ENCODE measurements at regions not wholly inside any gene's neighbourhood (a gene's known extent, or its start where the extent isn't known, plus 50 kb on each side); places are given as distances from the start of the nearest gene placed in this dataset.

- Mint-ChIP-seq H3K9me3 (ENCODE audit: unreplicated experiment) (peaks cover 7% of the 10 kb centered on the region), H3K4me1 (ENCODE audit: low read depth, unreplicated experiment) (no peaks in the 10 kb centered on the region), H3K27me3 (ENCODE audit: low read depth, unreplicated experiment) (no peaks in the 10 kb centered on the region), H3K36me3 (ENCODE audit: low read depth, unreplicated experiment) (no peaks in the 10 kb centered on the region), H3K27ac (ENCODE audit: unreplicated experiment) (no peak overlapping the region), H3K4me3 (ENCODE audit: unreplicated experiment) (no peak overlapping the region)
- H4K20me1 ChIP-seq (ENCODE audit: insufficient read depth, low read length), result no peaks in the 10 kb centered on the region
- no peak overlapping the region for H2AFZ ChIP-seq (ENCODE audit: low read depth, low read length)
- H3K9ac ChIP-seq (ENCODE audit: low read length), result no peak overlapping the region
- no peak overlapping the region for H3K4me3 ChIP-seq (ENCODE audit: insufficient read depth, low read depth, low read length)
- H3K36me3 ChIP-seq (ENCODE audit: insufficient read depth, low read length), result no peaks in the 10 kb centered on the region
- no peak overlapping the region for H3K4me2 ChIP-seq (ENCODE audit: low read length)
- H3K4me1 ChIP-seq (ENCODE audit: insufficient read depth, low read length), result no peaks in the 10 kb centered on the region
- DNase-seq (ENCODE audit: low read depth) (no peak), FAIRE-seq (no peak)
- no peak overlapping the region for H3K27ac ChIP-seq (ENCODE audit: low read depth, low read length)
- no peaks in the 10 kb centered on the region for H3K79me2 ChIP-seq (ENCODE audit: insufficient read depth, low read length)
- H3K27me3 ChIP-seq (ENCODE audit: insufficient read depth, low read length), result no peaks in the 10 kb centered on the region
- TF ChIP-seq CTCF (IDR thresholded peaks at IDR 0.05; ENCODE audit: insufficient read depth, low read depth, low read length), result no peak
- TF ChIP-seq EZH2 (IDR thresholded peaks at IDR 0.05; ENCODE audit: insufficient read depth, low read length), result no peak
- no peaks in the 10 kb centered on the region for H3K9me3 ChIP-seq (ENCODE audit: insufficient read depth, low read depth, low read length)
Observed at GRCh38 chr9:20250791-20251190, 371.5 kb downstream of the MLLT3 start.

- Histone ChIP-seq H3K27me3 (ENCODE audit: insufficient read depth, low read length) (no peaks in the 10 kb centered on the region), H3K9ac (ENCODE audit: low read length) (no peak overlapping the region), H3K4me3 (ENCODE audit: insufficient read depth, low read depth, low read length) (no peak overlapping the region), H4K20me1 (ENCODE audit: insufficient read depth, low read length) (no peaks in the 10 kb centered on the region), H3K79me2 (ENCODE audit: insufficient read depth, low read length) (no peaks in the 10 kb centered on the region), H3K4me1 (ENCODE audit: insufficient read depth, low read length) (no peaks in the 10 kb centered on the region), H3K27ac (ENCODE audit: low read depth, low read length) (no peak overlapping the region), H2AFZ (ENCODE audit: low read depth, low read length) (no peak overlapping the region), H3K36me3 (ENCODE audit: insufficient read depth, low read length) (no peaks in the 10 kb centered on the region), H3K4me2 (ENCODE audit: low read length) (no peak overlapping the region), H3K9me3 (ENCODE audit: insufficient read depth, low read depth, low read length) (no peaks in the 10 kb centered on the region)
- H3K4me3 Mint-ChIP-seq (ENCODE audit: unreplicated experiment), result no peak overlapping the region
- H3K27me3 Mint-ChIP-seq (ENCODE audit: low read depth, unreplicated experiment), result peaks cover 5% of the 10 kb centered on the region
- peaks cover 13% of the 10 kb centered on the region for H3K4me1 Mint-ChIP-seq (ENCODE audit: low read depth, unreplicated experiment)
- DNase-seq (ENCODE audit: low read depth) (no peak), FAIRE-seq (no peak)
- no peak overlapping the region for H3K27ac Mint-ChIP-seq (ENCODE audit: unreplicated experiment)
- no peaks in the 10 kb centered on the region for H3K36me3 Mint-ChIP-seq (ENCODE audit: low read depth, unreplicated experiment)
- peaks cover 3% of the 10 kb centered on the region for H3K9me3 Mint-ChIP-seq (ENCODE audit: unreplicated experiment)
- no peak for TF ChIP-seq EZH2 (IDR thresholded peaks at IDR 0.05; ENCODE audit: insufficient read depth, low read length)
- TF ChIP-seq CTCF (IDR thresholded peaks at IDR 0.05; ENCODE audit: insufficient read depth, low read depth, low read length), result no peak
Observed at GRCh38 chr9:20244271-20244670, 378.0 kb downstream of the MLLT3 start.

- no peaks in the 10 kb centered on the region for H3K79me2 ChIP-seq (ENCODE audit: insufficient read depth, low read length)
- no peaks in the 10 kb centered on the region for H3K36me3 ChIP-seq (ENCODE audit: insufficient read depth, low read length)
- H3K27ac ChIP-seq (ENCODE audit: low read depth, low read length), result no peak overlapping the region
- no peak overlapping the region for H3K4me3 ChIP-seq (ENCODE audit: insufficient read depth, low read depth, low read length)
- H3K4me1 Mint-ChIP-seq (ENCODE audit: low read depth, unreplicated experiment), result peaks cover 13% of the 10 kb centered on the region
- DNase-seq (ENCODE audit: low read depth) (no peak), FAIRE-seq (no peak)
- no peak overlapping the region for H2AFZ ChIP-seq (ENCODE audit: low read depth, low read length)
- H3K9me3 ChIP-seq (ENCODE audit: insufficient read depth, low read depth, low read length), result no peaks in the 10 kb centered on the region
- H3K9ac ChIP-seq (ENCODE audit: low read length), result no peak overlapping the region
- H3K4me1 ChIP-seq (ENCODE audit: insufficient read depth, low read length), result no peaks in the 10 kb centered on the region
- no peaks in the 10 kb centered on the region for H4K20me1 ChIP-seq (ENCODE audit: insufficient read depth, low read length)
- peaks cover 5% of the 10 kb centered on the region for H3K27me3 Mint-ChIP-seq (ENCODE audit: low read depth, unreplicated experiment)
- H3K9me3 Mint-ChIP-seq (ENCODE audit: unreplicated experiment), result peaks cover 1% of the 10 kb centered on the region
- TF ChIP-seq CTCF (IDR thresholded peaks at IDR 0.05; ENCODE audit: insufficient read depth, low read depth, low read length), result no peak
- no peak for TF ChIP-seq EZH2 (IDR thresholded peaks at IDR 0.05; ENCODE audit: insufficient read depth, low read length)
- H3K36me3 Mint-ChIP-seq (ENCODE audit: low read depth, unreplicated experiment), result no peaks in the 10 kb centered on the region
- H3K27me3 ChIP-seq (ENCODE audit: insufficient read depth, low read length), result no peaks in the 10 kb centered on the region
- no peak overlapping the region for H3K4me2 ChIP-seq (ENCODE audit: low read length)
- H3K4me3 Mint-ChIP-seq (ENCODE audit: unreplicated experiment), result no peak overlapping the region
- no peak overlapping the region for H3K27ac Mint-ChIP-seq (ENCODE audit: unreplicated experiment)
Observed at GRCh38 chr9:20243841-20244240, 378.5 kb downstream of the MLLT3 start.

All from astrocyte (in vitro differentiated cells and primary cell).